A673 (cell line): ENCODE measurements at regions not wholly inside any gene's neighbourhood (a gene's known extent, or its start where the extent isn't known, plus 50 kb on each side); places are given as distances from the start of the nearest gene placed in this dataset.

Source experiments
- BruUV-seq: library from RNA; stranded (reverse); fragments of 400-500 nt; replicated peaks from 2 replicates; lab custom pipeline; 2021; lab: Mats Ljungman, UMichigan
- CTCF ChIA-PET: fragments of 300-600 bp; sonication (Branson Sonifier 250); formaldehyde crosslinking; loops from one replicate; lab custom pipeline; 2022; ENCODE audit warnings: antibody characterized with exemption; lab: Charles Lee
- POLR2A ChIA-PET: fragments of 300-600 bp; sonication (Branson Sonifier 250); formaldehyde crosslinking; loops from one replicate; lab custom pipeline; 2022; ENCODE audit warnings: antibody characterized with exemption; ENCODE audit not compliant: low non-redundant PET; lab: Charles Lee
- DNase-seq: peaks from one replicate; pipeline ENCODE4 v3.0.0-alpha.2; 2015; ENCODE audit warnings: low spot score
- H3K27ac ChIP-seq: fragments of 200-600 bp; sonication (generic); 2 replicates; pipeline ENCODE4 v1.5.1; 2016; ENCODE audit warnings: mixed run types, low read depth, mild to moderate bottlenecking, mixed read lengths, antibody characterized with exemption, low read length; ENCODE audit not compliant: poor library complexity, severe bottlenecking
- H3K27me3 ChIP-seq: fragments of 200-600 bp; sonication (generic); replicated peaks from 2 replicates; pipeline ENCODE4 v1.6.1; 2017; ENCODE audit warnings: mixed run types, low read depth, mild to moderate bottlenecking, mixed read lengths, antibody characterized with exemption, low read length; ENCODE audit not compliant: insufficient read depth, poor library complexity
- H3K36me3 ChIP-seq: fragments of 200-600 bp; sonication (generic); 2 replicates; pipeline ENCODE4 v1.6.1; 2016; ENCODE audit warnings: mixed run types, mild to moderate bottlenecking, mixed read lengths, antibody characterized with exemption, low read length; ENCODE audit not compliant: insufficient read depth, poor library complexity, severe bottlenecking
- H3K4me1 ChIP-seq: fragments of 200-600 bp; sonication (generic); 2 replicates; pipeline ENCODE4 v1.6.1; 2017; ENCODE audit warnings: mixed run types, mild to moderate bottlenecking, mixed read lengths, antibody characterized with exemption, low read length; ENCODE audit not compliant: insufficient read depth, poor library complexity, severe bottlenecking
- H3K4me3 ChIP-seq: fragments of 200-600 bp; sonication (generic); 2 replicates; pipeline ENCODE4 v1.5.1; 2016; ENCODE audit warnings: low read depth, mixed run types, mild to moderate bottlenecking, mixed read lengths, low read length; ENCODE audit not compliant: poor library complexity, severe bottlenecking
- H3K9me3 ChIP-seq: fragments of 200-600 bp; sonication (generic); 2 replicates; pipeline ENCODE4 v1.6.1; 2016; ENCODE audit warnings: mixed run types, low read depth, mild to moderate bottlenecking, mixed read lengths, antibody characterized with exemption, low read length; ENCODE audit not compliant: poor library complexity, severe bottlenecking
- EZH2 ChIP-seq: fragments of 200-600 bp; sonication (generic); IDR thresholded peaks from 2 replicates; pipeline ENCODE4 v1.6.1; 2017; ENCODE audit warnings: borderline replicate concordance, low read depth, mild to moderate bottlenecking, mixed read lengths, antibody characterized with exemption, low read length; ENCODE audit not compliant: poor library complexity, severe bottlenecking
- intact Hi-C: fragments of 100-400 bp; cut with micrococcal nuclease; formaldehyde crosslinking; loops from one replicate; pipeline ENCODE4 v1.10.0; 2022; ENCODE audit not compliant: unreplicated experiment
- TF ChIP-seq, protein P1 (sequence below): fragments of 300-800, 200-600 bp; sonication (generic); conservative IDR thresholded peaks from 2 replicates; pipeline ENCODE4 v1.5.1; 2017; ENCODE audit warnings: low read depth, mild to moderate bottlenecking, antibody characterized with exemption, low read length, moderate library complexity, mixed read lengths

- Histone ChIP-seq H3K27ac (no peak overlapping the region), H3K4me3 (no peak overlapping the region), H3K4me1 (no peaks in the 10 kb centered on the region), H3K36me3 (no peaks in the 10 kb centered on the region), H3K27me3 (peaks cover 33% of the 10 kb centered on the region), H3K9me3 (no peaks in the 10 kb centered on the region)
- BruUV-seq, result no TSS peak
- POLR2A ChIA-PET, result no interaction called here
- intact Hi-C loops, result no loop called here
- CTCF ChIA-PET, result no interaction called here
- no peak for DNase-seq
- TF ChIP-seq, protein P1, sequence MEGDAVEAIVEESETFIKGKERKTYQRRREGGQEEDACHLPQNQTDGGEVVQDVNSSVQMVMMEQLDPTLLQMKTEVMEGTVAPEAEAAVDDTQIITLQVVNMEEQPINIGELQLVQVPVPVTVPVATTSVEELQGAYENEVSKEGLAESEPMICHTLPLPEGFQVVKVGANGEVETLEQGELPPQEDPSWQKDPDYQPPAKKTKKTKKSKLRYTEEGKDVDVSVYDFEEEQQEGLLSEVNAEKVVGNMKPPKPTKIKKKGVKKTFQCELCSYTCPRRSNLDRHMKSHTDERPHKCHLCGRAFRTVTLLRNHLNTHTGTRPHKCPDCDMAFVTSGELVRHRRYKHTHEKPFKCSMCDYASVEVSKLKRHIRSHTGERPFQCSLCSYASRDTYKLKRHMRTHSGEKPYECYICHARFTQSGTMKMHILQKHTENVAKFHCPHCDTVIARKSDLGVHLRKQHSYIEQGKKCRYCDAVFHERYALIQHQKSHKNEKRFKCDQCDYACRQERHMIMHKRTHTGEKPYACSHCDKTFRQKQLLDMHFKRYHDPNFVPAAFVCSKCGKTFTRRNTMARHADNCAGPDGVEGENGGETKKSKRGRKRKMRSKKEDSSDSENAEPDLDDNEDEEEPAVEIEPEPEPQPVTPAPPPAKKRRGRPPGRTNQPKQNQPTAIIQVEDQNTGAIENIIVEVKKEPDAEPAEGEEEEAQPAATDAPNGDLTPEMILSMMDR, result no peak
- no peak for TF ChIP-seq EZH2
Measured at GRCh38 chr12:13697973-13698372, 283.4 kb downstream of the GRIN2B start.

GRCh38 chr12:13695781-13696180 is 285.6 kb downstream of the GRIN2B start:
- H3K36me3 ChIP-seq, result no peaks in the 10 kb centered on the region
- ChIA-PET POLR2A (no interaction called here), CTCF (no interaction called here)
- no TSS peak for BruUV-seq
- H3K4me1 ChIP-seq, result no peaks in the 10 kb centered on the region
- H3K9me3 ChIP-seq, result no peaks in the 10 kb centered on the region
- DNase-seq, result no peak
- H3K27me3 ChIP-seq, result peaks cover 26% of the 10 kb centered on the region
- no peak overlapping the region for H3K27ac ChIP-seq
- intact Hi-C loops, result no loop called here
- no peak for TF ChIP-seq EZH2
- TF ChIP-seq, protein P1, result no peak
- H3K4me3 ChIP-seq, result no peak overlapping the region

GRCh38 chr12:13692332-13692731 is 289.1 kb downstream of the GRIN2B start:
- CTCF ChIA-PET, result no interaction called here
- H3K9me3 ChIP-seq, result no peaks in the 10 kb centered on the region

More at GRCh38 chr12:13692332-13692731, 289.1 kb downstream of the GRIN2B start:
- intact Hi-C loops, result no loop called here
- no peaks in the 10 kb centered on the region for H3K4me1 ChIP-seq
- no peak overlapping the region for H3K4me3 ChIP-seq
- H3K27me3 ChIP-seq, result peaks cover 34% of the 10 kb centered on the region
- POLR2A ChIA-PET, result no interaction called here
- TF ChIP-seq, protein P1, result no peak
- no peak for TF ChIP-seq EZH2
- no peaks in the 10 kb centered on the region for H3K36me3 ChIP-seq
- H3K27ac ChIP-seq, result no peak overlapping the region
- DNase-seq, result no peak
- no TSS peak for BruUV-seq
